ENCODE measurements at regions not wholly inside any gene's neighbourhood (a gene's known extent, or its start where the extent isn't known, plus 50 kb on each side); places are given as distances from the start of the nearest gene placed in this dataset.

DNA sequence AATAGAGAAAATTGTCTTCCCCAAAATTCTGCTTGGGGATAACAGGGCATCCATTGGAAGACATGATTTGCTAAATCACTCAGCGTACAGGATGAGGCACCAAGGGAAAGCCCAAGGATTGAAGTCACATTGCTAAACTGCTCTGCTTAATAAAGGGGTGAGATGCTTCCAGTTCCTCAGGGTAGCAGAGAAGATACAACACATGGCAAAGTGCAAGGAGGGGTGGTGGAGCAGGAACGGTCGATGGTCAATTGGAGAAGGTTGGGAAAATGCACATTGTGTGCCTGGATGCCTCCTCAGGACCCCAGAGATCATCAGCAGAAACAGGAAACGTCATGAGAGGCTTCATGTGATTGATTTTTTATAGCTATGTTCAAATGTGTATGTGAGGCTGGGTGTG, 116.3 kb upstream of the SOX1 start:
- TF ChIP-seq, protein P1, sequence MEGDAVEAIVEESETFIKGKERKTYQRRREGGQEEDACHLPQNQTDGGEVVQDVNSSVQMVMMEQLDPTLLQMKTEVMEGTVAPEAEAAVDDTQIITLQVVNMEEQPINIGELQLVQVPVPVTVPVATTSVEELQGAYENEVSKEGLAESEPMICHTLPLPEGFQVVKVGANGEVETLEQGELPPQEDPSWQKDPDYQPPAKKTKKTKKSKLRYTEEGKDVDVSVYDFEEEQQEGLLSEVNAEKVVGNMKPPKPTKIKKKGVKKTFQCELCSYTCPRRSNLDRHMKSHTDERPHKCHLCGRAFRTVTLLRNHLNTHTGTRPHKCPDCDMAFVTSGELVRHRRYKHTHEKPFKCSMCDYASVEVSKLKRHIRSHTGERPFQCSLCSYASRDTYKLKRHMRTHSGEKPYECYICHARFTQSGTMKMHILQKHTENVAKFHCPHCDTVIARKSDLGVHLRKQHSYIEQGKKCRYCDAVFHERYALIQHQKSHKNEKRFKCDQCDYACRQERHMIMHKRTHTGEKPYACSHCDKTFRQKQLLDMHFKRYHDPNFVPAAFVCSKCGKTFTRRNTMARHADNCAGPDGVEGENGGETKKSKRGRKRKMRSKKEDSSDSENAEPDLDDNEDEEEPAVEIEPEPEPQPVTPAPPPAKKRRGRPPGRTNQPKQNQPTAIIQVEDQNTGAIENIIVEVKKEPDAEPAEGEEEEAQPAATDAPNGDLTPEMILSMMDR (conservative IDR thresholded peaks at IDR 0.05 in 1 of 2, IDR thresholded peaks at IDR 0.05 in 1 of 2; ENCODE audit: extremely low read depth in 1 of 2, insufficient read depth in 1 of 2, low read depth in 1 of 2, low read length in 2 of 2) = no peak
- TF ChIP-seq EZH2 (IDR thresholded peaks at IDR 0.05; ENCODE audit: borderline replicate concordance, low read length) = no peak

Measured in mammary epithelial cell (primary cell).